DOHH2 (cell line): ENCODE measurements at regions not wholly inside any gene's neighbourhood (a gene's known extent, or its start where the extent isn't known, plus 50 kb on each side); places are given as distances from the start of the nearest gene placed in this dataset.

Experiments
- EZH2phosphoT487 ChIP-seq: fragments of 200-600 bp; sonication (generic); IDR thresholded peaks from 2 replicates; pipeline ENCODE4 v1.6.1; 2017; ENCODE audit warnings: borderline replicate concordance, mild to moderate bottlenecking, antibody characterized with exemption, low read length, moderate library complexity, mixed read lengths
- TF ChIP-seq, protein P1 (sequence below): fragments of 200-600 bp; sonication (generic); IDR thresholded peaks from one replicate; pipeline ENCODE4 v1.5.1; 2014; ENCODE audit warnings: antibody characterized with exemption, mild to moderate bottlenecking, low read depth, low read length; ENCODE audit not compliant: poor library complexity, severe bottlenecking

DNA sequence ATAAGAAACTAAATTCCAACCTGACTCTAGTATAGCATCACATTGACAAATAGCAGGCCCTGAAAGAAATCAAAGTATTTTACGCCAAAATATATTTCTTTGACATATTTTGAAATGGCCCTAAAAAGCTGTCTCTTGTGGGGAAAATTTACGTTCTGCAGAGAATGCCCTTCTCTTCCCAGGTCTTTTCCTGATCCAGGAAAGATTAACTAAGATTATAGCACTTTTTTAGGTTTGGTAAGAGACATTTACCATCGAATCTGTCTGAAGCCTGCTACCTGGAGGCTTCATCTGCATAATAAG is 121.1 kb downstream of the ATXN3L start:
- TF ChIP-seq, protein P1, sequence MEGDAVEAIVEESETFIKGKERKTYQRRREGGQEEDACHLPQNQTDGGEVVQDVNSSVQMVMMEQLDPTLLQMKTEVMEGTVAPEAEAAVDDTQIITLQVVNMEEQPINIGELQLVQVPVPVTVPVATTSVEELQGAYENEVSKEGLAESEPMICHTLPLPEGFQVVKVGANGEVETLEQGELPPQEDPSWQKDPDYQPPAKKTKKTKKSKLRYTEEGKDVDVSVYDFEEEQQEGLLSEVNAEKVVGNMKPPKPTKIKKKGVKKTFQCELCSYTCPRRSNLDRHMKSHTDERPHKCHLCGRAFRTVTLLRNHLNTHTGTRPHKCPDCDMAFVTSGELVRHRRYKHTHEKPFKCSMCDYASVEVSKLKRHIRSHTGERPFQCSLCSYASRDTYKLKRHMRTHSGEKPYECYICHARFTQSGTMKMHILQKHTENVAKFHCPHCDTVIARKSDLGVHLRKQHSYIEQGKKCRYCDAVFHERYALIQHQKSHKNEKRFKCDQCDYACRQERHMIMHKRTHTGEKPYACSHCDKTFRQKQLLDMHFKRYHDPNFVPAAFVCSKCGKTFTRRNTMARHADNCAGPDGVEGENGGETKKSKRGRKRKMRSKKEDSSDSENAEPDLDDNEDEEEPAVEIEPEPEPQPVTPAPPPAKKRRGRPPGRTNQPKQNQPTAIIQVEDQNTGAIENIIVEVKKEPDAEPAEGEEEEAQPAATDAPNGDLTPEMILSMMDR, result no peak
- no peak for TF ChIP-seq EZH2phosphoT487
